ENCODE measurements at regions not wholly inside any gene's neighbourhood (a gene's known extent, or its start where the extent isn't known, plus 50 kb on each side); places are given as distances from the start of the nearest gene placed in this dataset.

DNA sequence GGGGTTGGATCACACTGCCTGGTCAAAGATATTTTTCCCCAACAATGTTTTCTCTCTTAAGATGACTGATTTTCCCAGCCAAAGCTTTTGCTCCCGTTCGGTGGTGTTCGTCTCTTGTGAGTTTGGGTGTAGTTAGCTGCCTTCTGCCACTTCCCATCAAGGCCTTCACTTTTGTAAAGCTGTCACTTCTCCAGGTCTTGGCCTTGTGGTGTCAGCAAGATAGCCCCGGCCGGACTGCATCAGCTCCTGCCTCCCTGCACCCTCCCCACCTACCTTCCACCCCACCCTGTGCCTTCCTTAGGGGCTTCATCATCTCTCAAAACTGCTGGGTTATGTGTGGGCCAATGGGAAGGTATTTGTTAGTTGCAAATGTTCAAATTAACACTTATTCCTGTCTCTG is 228.9 kb downstream of the BCL11A start:
- H3K9ac ChIP-seq (ENCODE audit: low read length): no peak overlapping the region
- H3K79me2 ChIP-seq (ENCODE audit: low read length): no peaks in the 10 kb centered on the region
- H3K4me3 ChIP-seq (ENCODE audit: low read length): no peak overlapping the region
- H3K4me2 ChIP-seq (ENCODE audit: low read depth, low read length): no peak overlapping the region
- H3K27ac ChIP-seq (ENCODE audit: low read length): no peak overlapping the region
- H3K36me3 ChIP-seq (replicated peaks; ENCODE audit: insufficient read depth, low read length): no peaks in the 10 kb centered on the region
- TF ChIP-seq EZH2phosphoT487 (IDR thresholded peaks at IDR 0.05; ENCODE audit: low read length) (no peak), EZH2 (optimal IDR thresholded peaks at IDR 0.05; ENCODE audit: low read depth, low read length) (no peak), CTCF (IDR thresholded peaks at IDR 0.05; ENCODE audit: low read length) (no peak)
- H3K9me2 ChIP-seq (replicated peaks; ENCODE audit: insufficient read depth, low read length): no peaks in the 10 kb centered on the region
- H4K20me1 ChIP-seq (ENCODE audit: insufficient read depth, low read length): no peaks in the 10 kb centered on the region
- H3K27me3 ChIP-seq (replicated peaks; ENCODE audit: insufficient read depth, low read length): no peaks in the 10 kb centered on the region
- no peaks in the 10 kb centered on the region for H3F3A ChIP-seq (ENCODE audit: insufficient read depth, low read length)
- no peak for DNase-seq
- no peaks in the 10 kb centered on the region for H3K4me1 ChIP-seq (ENCODE audit: low read length)
- H2AFZ ChIP-seq (ENCODE audit: low read length): no peak overlapping the region
- H3K9me3 ChIP-seq (replicated peaks; ENCODE audit: insufficient read depth, low read length): no peaks in the 10 kb centered on the region

GRCh38 chr2:60321816-60322215 is 231.6 kb downstream of the BCL11A start:
- Histone ChIP-seq H3K79me2 (ENCODE audit: low read length) (no peaks in the 10 kb centered on the region), H3K27ac (ENCODE audit: low read length) (no peak overlapping the region), H3K9me2 (replicated peaks; ENCODE audit: insufficient read depth, low read length) (no peaks in the 10 kb centered on the region), H3K4me3 (ENCODE audit: low read length) (no peak overlapping the region), H3K36me3 (replicated peaks; ENCODE audit: insufficient read depth, low read length) (no peaks in the 10 kb centered on the region), H3K4me1 (ENCODE audit: low read length) (peaks cover 11% of the 10 kb centered on the region; the same call in 1 of the 2 replicates), H3K4me2 (ENCODE audit: low read depth, low read length) (no peak overlapping the region), H3K9ac (ENCODE audit: low read length) (no peak overlapping the region), H3K27me3 (replicated peaks; ENCODE audit: insufficient read depth, low read length) (no peaks in the 10 kb centered on the region), H3F3A (ENCODE audit: insufficient read depth, low read length) (no peaks in the 10 kb centered on the region), H3K9me3 (replicated peaks; ENCODE audit: insufficient read depth, low read length) (no peaks in the 10 kb centered on the region), H4K20me1 (ENCODE audit: insufficient read depth, low read length) (no peaks in the 10 kb centered on the region), H2AFZ (ENCODE audit: low read length) (no peak overlapping the region)
- TF ChIP-seq EZH2 (optimal IDR thresholded peaks at IDR 0.05; ENCODE audit: low read depth, low read length) (no peak), EZH2phosphoT487 (IDR thresholded peaks at IDR 0.05; ENCODE audit: low read length) (no peak), CTCF (IDR thresholded peaks at IDR 0.05; ENCODE audit: low read length) (no peak)
- DNase-seq: no peak

DNA sequence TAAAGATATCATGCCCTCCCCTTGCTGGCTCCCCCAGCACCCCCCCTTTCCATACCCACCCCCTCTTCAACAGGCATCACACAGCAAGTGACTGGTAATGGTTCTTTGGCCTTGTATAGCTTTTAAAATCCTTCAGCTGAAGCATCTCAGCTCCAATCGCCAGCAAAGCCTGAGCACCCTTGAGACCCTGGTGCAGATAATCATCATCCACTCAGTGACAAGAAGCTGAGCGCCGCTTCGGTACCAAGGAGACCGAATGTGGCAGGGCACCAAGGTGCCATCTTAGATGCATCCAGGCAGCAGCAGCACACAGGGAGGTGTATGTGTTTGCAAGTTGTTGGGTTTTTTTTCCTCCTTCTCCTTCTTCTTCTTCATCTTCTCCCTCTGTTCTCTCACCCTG is 232.7 kb downstream of the BCL11A start:
- H3F3A ChIP-seq (ENCODE audit: insufficient read depth, low read length): no peaks in the 10 kb centered on the region
- H3K27ac ChIP-seq (ENCODE audit: low read length): no peak overlapping the region
- no peak overlapping the region for H3K4me3 ChIP-seq (ENCODE audit: low read length)
- no peaks in the 10 kb centered on the region for H3K36me3 ChIP-seq (replicated peaks; ENCODE audit: insufficient read depth, low read length)
- no peak for DNase-seq
- no peak for TF ChIP-seq EZH2phosphoT487 (IDR thresholded peaks at IDR 0.05; ENCODE audit: low read length)
- no peak overlapping the region for H3K9ac ChIP-seq (ENCODE audit: low read length)
- H4K20me1 ChIP-seq (ENCODE audit: insufficient read depth, low read length): no peaks in the 10 kb centered on the region
- H3K4me2 ChIP-seq (ENCODE audit: low read depth, low read length): no peak overlapping the region
- no peaks in the 10 kb centered on the region for H3K9me2 ChIP-seq (replicated peaks; ENCODE audit: insufficient read depth, low read length)
- H3K27me3 ChIP-seq (replicated peaks; ENCODE audit: insufficient read depth, low read length): no peaks in the 10 kb centered on the region
- H3K79me2 ChIP-seq (ENCODE audit: low read length): no peaks in the 10 kb centered on the region
- H2AFZ ChIP-seq (ENCODE audit: low read length): no peak overlapping the region
- peaks cover 11% of the 10 kb centered on the region; the same call in 1 of the 2 replicates for H3K4me1 ChIP-seq (ENCODE audit: low read length)
- H3K9me3 ChIP-seq (replicated peaks; ENCODE audit: insufficient read depth, low read length): no peaks in the 10 kb centered on the region

GRCh38 chr2:60319031-60319547 is 234.4 kb downstream of the BCL11A start:
- Histone ChIP-seq H3K4me2 (ENCODE audit: low read depth, low read length) (no peak overlapping the region), H3F3A (ENCODE audit: insufficient read depth, low read length) (no peaks in the 10 kb centered on the region), H3K36me3 (replicated peaks; ENCODE audit: insufficient read depth, low read length) (no peaks in the 10 kb centered on the region), H3K27ac (ENCODE audit: low read length) (no peak overlapping the region), H2AFZ (ENCODE audit: low read length) (no peak overlapping the region), H3K4me3 (ENCODE audit: low read length) (no peak overlapping the region), H3K79me2 (ENCODE audit: low read length) (no peaks in the 10 kb centered on the region), H3K9me2 (replicated peaks; ENCODE audit: insufficient read depth, low read length) (no peaks in the 10 kb centered on the region), H4K20me1 (ENCODE audit: insufficient read depth, low read length) (no peaks in the 10 kb centered on the region), H3K9me3 (replicated peaks; ENCODE audit: insufficient read depth, low read length) (no peaks in the 10 kb centered on the region), H3K27me3 (replicated peaks; ENCODE audit: insufficient read depth, low read length) (no peaks in the 10 kb centered on the region), H3K4me1 (ENCODE audit: low read length) (peaks cover 11% of the 10 kb centered on the region; the same call in 1 of the 2 replicates), H3K9ac (ENCODE audit: low read length) (no peak overlapping the region)
- TF ChIP-seq EZH2 (optimal IDR thresholded peaks at IDR 0.05; ENCODE audit: low read depth, low read length): no peak
- no peak for TF ChIP-seq CTCF (IDR thresholded peaks at IDR 0.05; ENCODE audit: low read length)
- TF ChIP-seq EZH2phosphoT487 (IDR thresholded peaks at IDR 0.05; ENCODE audit: low read length): no peak
- DNase-seq: no peak

Data from MM.1S (cell line).